Activated T-cell treated with anti-CD3 and anti-CD28 coated beads for 48 hours (primary cell): ENCODE measurements at regions not wholly inside any gene's neighbourhood (a gene's known extent, or its start where the extent isn't known, plus 50 kb on each side); places are given as distances from the start of the nearest gene placed in this dataset.
"Not testable (repeated sequence)": the region's sequence is repeated elsewhere in the genome, so short reads cannot be mapped to it uniquely, and the experiment has no call there.

ENCODE experiments used
- DNase-seq: peaks from one replicate; pipeline ENCODE4 v3.0.0-alpha.2; 2020; ENCODE audit warnings: low read depth

- no peak for DNase-seq
These were observed 301.1 kb downstream of the PAX3 start for GRCh38 chr2:221997683-221998082.

- no peak for DNase-seq
These were observed 301.7 kb downstream of the PAX3 start for GRCh38 chr2:221997100-221997499.

GRCh38 chr2:221994926-221995325 lies 303.9 kb downstream of the PAX3 start:
- no peak for DNase-seq

- DNase-seq = not testable (repeated sequence)
These were observed 314.4 kb downstream of the PAX3 start for GRCh38 chr2:221984376-221984775.

GRCh38 chr2:221981912-221982470 lies 316.8 kb downstream of the PAX3 start:
- DNase-seq = no peak

- DNase-seq = no peak
These were observed 323.6 kb downstream of the PAX3 start for GRCh38 chr2:221975151-221975550.

- no peak for DNase-seq
These were observed 324.9 kb downstream of the PAX3 start for GRCh38 chr2:221973902-221974301.

- no peak for DNase-seq
These were observed 325.3 kb downstream of the PAX3 start for GRCh38 chr2:221973502-221973901.

- DNase-seq = no peak
These were observed 325.9 kb downstream of the PAX3 start for GRCh38 chr2:221972813-221973478.

GRCh38 chr2:221970389-221970788 lies 328.4 kb downstream of the PAX3 start:
- no peak for DNase-seq

- DNase-seq = no peak
These were observed 329.0 kb downstream of the PAX3 start for GRCh38 chr2:221969830-221970144.

- DNase-seq = no peak
These were observed 329.5 kb downstream of the PAX3 start for GRCh38 chr2:221969087-221969829.

GRCh38 chr2:221962186-221962585 lies 336.6 kb downstream of the PAX3 start:
- DNase-seq = no peak

- DNase-seq = no peak
These were observed 337.2 kb downstream of the PAX3 start for GRCh38 chr2:221961561-221961960.

GRCh38 chr2:221958224-221958623 lies 340.6 kb downstream of the PAX3 start:
- DNase-seq = no peak

- DNase-seq = no peak
These were observed 350.7 kb downstream of the PAX3 start for GRCh38 chr2:221948076-221948475.

GRCh38 chr2:221944452-221944851 lies 354.3 kb downstream of the PAX3 start:
- not testable (repeated sequence) for DNase-seq

GRCh38 chr2:221943076-221943810 lies 355.6 kb downstream of the PAX3 start:
- DNase-seq = no peak

- DNase-seq = no peak
These were observed 359.3 kb upstream of the EPHA4 start for GRCh38 chr2:221931251-221931991.

- DNase-seq = no peak
These were observed 357.2 kb upstream of the EPHA4 start for GRCh38 chr2:221929259-221929658.

GRCh38 chr2:221926327-221926726 lies 354.2 kb upstream of the EPHA4 start:
- DNase-seq = no peak

- DNase-seq = no peak
These were observed 352.5 kb upstream of the EPHA4 start for GRCh38 chr2:221924576-221924975.
